Fibroblast of pulmonary artery (primary cell): ENCODE measurements at regions not wholly inside any gene's neighbourhood (a gene's known extent, or its start where the extent isn't known, plus 50 kb on each side); places are given as distances from the start of the nearest gene placed in this dataset.
"Not testable (repeated sequence)": the region's sequence is repeated elsewhere in the genome, so short reads cannot be mapped to it uniquely, and the experiment has no call there.

Experiments used
- DNase-seq: peaks from one replicate; pipeline ENCODE4 v3.0.0-alpha.2; 2010; ENCODE audit warnings: low read depth
- H3K4me3 ChIP-seq: replicated peaks from 2 replicates; pipeline ENCODE4 v1.5.1; 2011; ENCODE audit warnings: low read depth, mild to moderate bottlenecking, control low read depth, low read length, moderate library complexity
- TF ChIP-seq, protein P1 (sequence below): IDR thresholded peaks from 2 replicates; pipeline ENCODE4 v1.5.1; 2011; ENCODE audit warnings: mild to moderate bottlenecking, control low read depth, low read length, inconsistent platforms; ENCODE audit errors: missing control alignments

- no peak for DNase-seq
- TF ChIP-seq, protein P1, sequence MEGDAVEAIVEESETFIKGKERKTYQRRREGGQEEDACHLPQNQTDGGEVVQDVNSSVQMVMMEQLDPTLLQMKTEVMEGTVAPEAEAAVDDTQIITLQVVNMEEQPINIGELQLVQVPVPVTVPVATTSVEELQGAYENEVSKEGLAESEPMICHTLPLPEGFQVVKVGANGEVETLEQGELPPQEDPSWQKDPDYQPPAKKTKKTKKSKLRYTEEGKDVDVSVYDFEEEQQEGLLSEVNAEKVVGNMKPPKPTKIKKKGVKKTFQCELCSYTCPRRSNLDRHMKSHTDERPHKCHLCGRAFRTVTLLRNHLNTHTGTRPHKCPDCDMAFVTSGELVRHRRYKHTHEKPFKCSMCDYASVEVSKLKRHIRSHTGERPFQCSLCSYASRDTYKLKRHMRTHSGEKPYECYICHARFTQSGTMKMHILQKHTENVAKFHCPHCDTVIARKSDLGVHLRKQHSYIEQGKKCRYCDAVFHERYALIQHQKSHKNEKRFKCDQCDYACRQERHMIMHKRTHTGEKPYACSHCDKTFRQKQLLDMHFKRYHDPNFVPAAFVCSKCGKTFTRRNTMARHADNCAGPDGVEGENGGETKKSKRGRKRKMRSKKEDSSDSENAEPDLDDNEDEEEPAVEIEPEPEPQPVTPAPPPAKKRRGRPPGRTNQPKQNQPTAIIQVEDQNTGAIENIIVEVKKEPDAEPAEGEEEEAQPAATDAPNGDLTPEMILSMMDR = no peak
- H3K4me3 ChIP-seq = no peak overlapping the region
These were observed 118.0 kb upstream of the SLITRK5 start for GRCh38 chr13:87553142-87553541.

DNA sequence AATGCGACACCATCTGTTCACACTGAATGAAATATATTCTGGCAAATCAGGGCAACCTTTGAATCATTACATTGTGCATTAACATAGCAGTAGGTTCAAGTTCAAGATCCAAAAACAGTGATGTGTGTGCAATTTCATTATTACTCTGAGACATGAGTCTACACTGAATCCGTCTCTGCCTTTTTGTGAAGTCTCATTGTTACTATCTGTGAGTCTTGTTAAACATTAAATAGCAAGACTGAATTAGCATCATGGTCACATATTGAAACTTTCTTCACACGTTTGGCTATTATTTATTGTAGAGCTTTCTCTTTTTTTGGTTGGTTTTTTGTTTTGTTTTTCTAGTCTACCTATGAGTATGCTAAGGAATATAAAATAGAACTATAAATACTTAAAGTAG is 117.1 kb upstream of the SLITRK5 start:
- H3K4me3 ChIP-seq = no peak overlapping the region
- no peak for DNase-seq
- TF ChIP-seq, protein P1 = no peak

DNA sequence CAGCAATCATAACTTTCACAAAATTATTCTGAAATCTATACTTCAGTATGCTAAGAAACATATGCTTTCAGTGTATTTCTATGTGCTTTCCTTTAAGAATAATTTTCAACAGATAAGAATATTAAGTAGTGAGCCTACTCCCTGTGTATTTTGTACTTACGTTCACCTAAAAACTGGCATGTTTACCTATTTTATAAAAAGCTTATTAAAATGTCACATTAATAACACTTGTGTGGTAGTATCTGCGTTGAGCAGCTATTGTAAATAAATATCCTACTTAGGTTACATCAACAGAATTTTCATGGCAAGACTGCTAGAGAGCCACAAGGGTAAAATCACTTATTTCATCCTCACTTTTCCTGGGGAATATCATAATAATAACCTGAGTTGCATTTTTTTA is 113.4 kb upstream of the SLITRK5 start:
- no peak overlapping the region for H3K4me3 ChIP-seq
- DNase-seq = no peak
- TF ChIP-seq, protein P1 = no peak

- H3K4me3 ChIP-seq, DNase-seq: not testable (repeated sequence)
These were observed 109.6 kb upstream of the SLITRK5 start for GRCh38 chr13:87561580-87561979.

DNA sequence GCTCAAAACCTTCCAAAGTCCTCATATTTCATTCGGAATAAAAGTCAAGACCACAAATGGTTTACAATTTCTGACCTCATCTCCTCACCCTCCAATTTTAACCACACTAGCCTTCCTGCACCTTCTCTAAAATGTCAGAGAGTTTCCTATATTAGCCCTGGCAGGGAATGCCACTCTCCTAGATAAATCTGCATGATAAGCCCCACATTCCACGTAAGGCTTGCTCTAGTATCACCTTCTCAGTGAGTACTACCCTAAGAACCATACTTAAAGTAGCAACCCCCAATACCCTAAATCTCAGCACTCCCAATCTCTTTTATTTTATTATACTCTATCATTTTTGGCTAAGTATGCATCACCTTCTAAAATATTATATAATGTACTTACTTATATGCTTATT is 100.5 kb upstream of the SLITRK5 start:
- TF ChIP-seq, protein P1 = no peak
- no peak overlapping the region for H3K4me3 ChIP-seq
- DNase-seq = no peak

DNA sequence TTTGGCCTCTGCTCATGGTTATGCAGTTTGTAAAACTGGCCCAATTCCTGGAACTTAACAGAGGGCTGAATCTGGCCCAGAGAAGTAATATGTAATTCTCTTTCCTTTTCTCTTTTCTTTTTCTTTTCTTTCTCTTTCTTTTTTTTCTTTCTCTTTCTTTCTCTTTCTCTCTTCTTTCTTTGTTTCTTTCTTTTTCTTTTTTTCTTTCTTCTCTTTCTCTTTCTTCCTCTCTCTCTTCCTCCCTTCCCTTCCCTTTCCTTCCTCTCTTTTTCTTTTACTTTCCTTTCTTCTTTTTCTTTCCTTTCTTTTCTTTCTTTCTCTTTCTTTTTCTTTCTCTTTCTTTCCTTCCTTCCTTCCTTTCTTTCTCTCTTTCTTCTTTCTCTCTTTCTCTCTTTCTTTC is 88.8 kb upstream of the SLITRK5 start:
- no peak for DNase-seq
- TF ChIP-seq, protein P1 = no peak
- no peak overlapping the region for H3K4me3 ChIP-seq

DNA sequence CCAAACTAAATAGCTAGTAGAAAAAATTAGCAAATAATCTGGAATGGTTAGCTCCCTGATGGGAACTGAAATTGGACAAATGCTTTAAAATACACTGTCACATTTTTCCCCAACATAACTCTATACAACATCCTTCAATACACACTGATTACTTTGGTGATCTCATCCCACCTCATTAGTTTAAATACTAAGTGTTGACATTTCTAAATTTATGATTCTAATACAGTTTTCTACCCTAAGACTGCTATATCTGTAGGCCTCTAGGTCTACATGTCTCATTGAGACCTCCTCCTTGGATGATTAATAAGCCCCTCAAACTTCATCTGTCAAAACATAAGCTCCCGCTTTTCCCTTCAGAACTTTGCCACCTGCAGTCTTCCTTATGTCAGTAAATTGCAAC is 80.7 kb upstream of the SLITRK5 start:
- H3K4me3 ChIP-seq = no peak overlapping the region
- TF ChIP-seq, protein P1 = no peak
- DNase-seq = no peak

DNA sequence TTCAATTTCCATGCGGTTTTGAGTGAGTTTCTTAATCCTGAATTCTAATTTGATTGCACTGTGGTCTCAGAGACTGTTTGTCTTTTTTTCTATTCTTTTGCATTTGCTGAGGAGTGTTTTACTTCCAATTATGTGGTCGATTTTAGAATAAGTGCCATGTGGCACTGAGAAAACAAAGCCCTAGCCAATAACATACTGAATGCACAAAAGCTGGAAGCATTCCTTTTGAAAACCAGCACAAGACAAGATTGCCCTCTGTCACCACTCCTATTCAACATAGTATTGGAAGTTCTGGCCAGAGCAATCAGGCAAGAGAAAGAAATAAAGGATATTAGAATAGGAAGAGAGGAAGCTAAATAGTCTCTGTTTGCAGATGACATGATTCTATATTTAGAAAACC is 66.7 kb upstream of the SLITRK5 start:
- H3K4me3 ChIP-seq, DNase-seq: not testable (repeated sequence)
